ENCODE measurements at regions not wholly inside any gene's neighbourhood (a gene's known extent, or its start where the extent isn't known, plus 50 kb on each side); places are given as distances from the start of the nearest gene placed in this dataset.

GRCh38 chr2:144159240-144159639 lies 360.7 kb downstream of the ZEB2 start:
- TF ChIP-seq POLR2A (IDR thresholded peaks at IDR 0.05; ENCODE audit: low read depth, low read length), result no peak
- no peak for DNase-seq (ENCODE audit: insufficient read length, low spot score)
- FAIRE-seq, result no peak

GRCh38 chr2:144158096-144158495 lies 361.8 kb downstream of the ZEB2 start:
- no peak for TF ChIP-seq POLR2A (IDR thresholded peaks at IDR 0.05; ENCODE audit: low read depth, low read length)
- DNase-seq (ENCODE audit: insufficient read length, low spot score) (no peak), FAIRE-seq (no peak)

GRCh38 chr2:144156736-144157640 lies 362.9 kb downstream of the ZEB2 start:
- FAIRE-seq (no peak), DNase-seq (ENCODE audit: insufficient read length, low spot score) (no peak)
- TF ChIP-seq POLR2A (IDR thresholded peaks at IDR 0.05; ENCODE audit: low read depth, low read length), result no peak

- FAIRE-seq (no peak), DNase-seq (ENCODE audit: insufficient read length, low spot score) (no peak)
- TF ChIP-seq POLR2A (IDR thresholded peaks at IDR 0.05; ENCODE audit: low read depth, low read length), result no peak
Measured at GRCh38 chr2:144154205-144154604, 365.7 kb downstream of the ZEB2 start.

DNA sequence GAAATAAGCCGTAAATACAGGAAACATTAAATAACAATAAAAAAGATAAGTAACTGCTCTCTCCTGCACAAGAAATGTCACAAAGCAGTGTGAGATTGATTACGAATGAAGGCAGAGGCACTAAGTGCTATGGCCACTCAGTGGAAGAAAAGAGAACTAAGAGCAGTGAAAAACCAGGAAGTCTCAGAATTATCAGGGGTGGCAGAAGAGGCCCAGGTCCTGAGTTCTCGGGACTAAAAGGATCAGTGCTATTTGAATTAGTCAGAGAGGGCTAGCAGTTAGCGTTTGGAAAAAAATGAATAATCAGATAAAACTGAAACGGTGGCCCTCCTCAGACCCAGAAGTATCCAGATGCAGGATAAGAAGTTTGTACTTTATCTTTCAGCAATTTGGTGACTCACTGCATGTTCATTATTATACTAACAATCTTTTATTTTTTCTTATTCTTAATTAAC lies 367.1 kb downstream of the ZEB2 start:
- no peak for TF ChIP-seq POLR2A (IDR thresholded peaks at IDR 0.05; ENCODE audit: low read depth, low read length)
- no peak for FAIRE-seq

DNA sequence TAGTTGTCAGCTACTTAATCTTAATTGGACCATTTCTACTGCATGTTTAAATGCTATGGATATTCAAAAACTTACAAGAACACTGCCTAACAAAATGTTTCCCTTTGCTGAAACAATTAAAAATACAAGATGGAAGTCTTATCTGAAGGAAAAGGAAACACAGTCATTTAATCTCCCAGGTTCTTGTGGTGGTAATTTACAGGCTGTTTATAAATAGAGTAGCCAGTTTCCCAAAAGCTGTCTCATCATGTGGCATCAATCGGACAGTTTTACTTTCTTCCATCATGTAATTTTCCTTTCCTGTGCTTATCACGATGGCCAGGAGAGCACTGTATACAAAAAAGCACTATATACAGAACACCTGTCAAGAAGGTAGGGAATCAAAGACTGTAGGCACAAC lies 368.1 kb downstream of the ZEB2 start:
- no peak for FAIRE-seq
- no peak for DNase-seq (ENCODE audit: insufficient read length, low spot score)
- no peak for TF ChIP-seq POLR2A (IDR thresholded peaks at IDR 0.05; ENCODE audit: low read depth, low read length)

More for the DNA sequence above, 367.1 kb downstream of the ZEB2 start:
- no peak for DNase-seq (ENCODE audit: insufficient read length, low spot score)

GRCh38 chr2:144151405-144151804 lies 368.5 kb downstream of the ZEB2 start:
- no peak for FAIRE-seq
- no peak for DNase-seq (ENCODE audit: insufficient read length, low spot score)
- no peak for TF ChIP-seq POLR2A (IDR thresholded peaks at IDR 0.05; ENCODE audit: low read depth, low read length)

DNA sequence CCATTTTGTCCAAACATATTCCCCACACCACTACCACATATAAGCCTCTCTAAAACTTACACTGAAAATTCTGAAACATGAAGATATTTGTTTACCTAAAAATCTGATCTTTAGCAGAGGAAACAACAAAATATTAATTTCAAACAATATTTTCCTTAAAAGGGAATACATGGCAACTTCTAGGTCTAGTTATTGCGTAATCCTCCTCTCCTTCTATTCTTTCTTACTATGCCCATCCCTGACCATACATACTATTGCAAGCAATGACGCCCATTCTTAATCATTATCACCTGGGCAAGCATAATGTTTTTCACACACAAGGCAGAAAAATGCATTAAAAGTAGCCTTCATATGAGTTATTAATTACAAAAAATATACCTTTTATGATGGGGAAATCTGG lies 372.6 kb downstream of the ZEB2 start:
- TF ChIP-seq POLR2A (IDR thresholded peaks at IDR 0.05; ENCODE audit: low read depth, low read length), result no peak
- FAIRE-seq (no peak), DNase-seq (ENCODE audit: insufficient read length, low spot score) (no peak)

GRCh38 chr2:144146876-144147275 lies 373.0 kb downstream of the ZEB2 start:
- TF ChIP-seq POLR2A (IDR thresholded peaks at IDR 0.05; ENCODE audit: low read depth, low read length), result no peak
- FAIRE-seq (no peak), DNase-seq (ENCODE audit: insufficient read length, low spot score) (no peak)

- FAIRE-seq, result no peak
- no peak for TF ChIP-seq POLR2A (IDR thresholded peaks at IDR 0.05; ENCODE audit: low read depth, low read length)
- no peak for DNase-seq (ENCODE audit: insufficient read length, low spot score)
Measured at GRCh38 chr2:144146076-144146475, 373.8 kb downstream of the ZEB2 start.

- FAIRE-seq (no peak), DNase-seq (ENCODE audit: insufficient read length, low spot score) (no peak)
- no peak for TF ChIP-seq POLR2A (IDR thresholded peaks at IDR 0.05; ENCODE audit: low read depth, low read length)
Measured at GRCh38 chr2:144143294-144144151, 376.4 kb downstream of the ZEB2 start.

DNA sequence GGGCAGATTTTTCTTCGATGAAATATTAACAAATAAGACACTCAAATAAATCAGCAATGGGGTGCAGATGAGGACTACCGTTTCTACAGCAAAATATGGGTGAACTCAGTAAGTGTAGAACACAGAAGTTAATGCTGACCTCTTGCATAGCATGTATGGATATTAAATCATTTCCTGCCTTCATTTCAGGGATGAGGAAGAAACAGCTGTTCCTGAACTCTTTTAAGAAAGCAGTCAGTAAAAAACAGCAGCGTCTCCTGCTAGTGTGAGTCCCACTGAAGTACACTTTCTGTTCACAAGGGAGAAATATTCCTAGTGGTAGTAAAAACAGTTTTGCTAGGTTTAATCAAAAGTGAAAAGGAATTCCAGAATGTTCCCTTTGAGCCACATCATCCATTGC lies 379.0 kb downstream of the ZEB2 start:
- FAIRE-seq, result no peak
- TF ChIP-seq POLR2A (IDR thresholded peaks at IDR 0.05; ENCODE audit: low read depth, low read length), result no peak

DNA sequence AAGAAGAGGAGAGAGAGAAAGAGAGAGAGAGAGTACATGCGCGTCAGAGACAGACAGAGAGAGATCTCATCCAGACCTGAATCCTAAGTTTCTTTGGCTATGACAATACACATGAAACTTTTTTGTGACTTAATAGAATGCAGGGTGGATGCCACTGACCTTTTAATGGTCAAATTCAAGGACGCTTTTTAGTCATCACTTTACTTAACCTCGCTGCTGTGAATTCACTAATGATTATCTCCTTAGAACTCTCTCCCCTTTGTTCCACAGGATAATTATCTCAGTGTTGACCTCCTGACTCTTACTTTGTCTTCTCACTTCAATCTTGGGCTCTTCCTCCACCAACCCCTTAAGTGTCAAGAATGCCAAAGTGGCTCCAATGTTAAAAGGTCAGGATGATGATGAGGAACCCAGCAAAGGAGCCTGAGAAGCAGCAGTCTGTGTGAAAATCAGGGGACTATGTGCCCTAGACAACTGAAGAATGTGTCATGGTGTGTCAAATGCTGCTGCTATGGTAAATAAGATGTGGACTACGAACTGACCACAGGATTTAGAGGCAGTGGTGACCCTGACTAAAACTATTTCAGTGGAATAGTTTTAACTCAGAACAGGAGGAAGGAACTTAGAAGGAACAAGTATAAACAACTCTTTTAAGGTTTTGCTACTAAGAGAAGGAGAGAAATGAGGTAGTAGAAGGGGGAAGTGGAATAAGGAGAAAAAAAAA lies 382.1 kb downstream of the ZEB2 start:
- FAIRE-seq (no peak), DNase-seq (ENCODE audit: insufficient read length, low spot score) (no peak)
- no peak for TF ChIP-seq POLR2A (IDR thresholded peaks at IDR 0.05; ENCODE audit: low read depth, low read length)

More for the DNA sequence above, 379.0 kb downstream of the ZEB2 start:
- DNase-seq (ENCODE audit: insufficient read length, low spot score), result no peak

DNA sequence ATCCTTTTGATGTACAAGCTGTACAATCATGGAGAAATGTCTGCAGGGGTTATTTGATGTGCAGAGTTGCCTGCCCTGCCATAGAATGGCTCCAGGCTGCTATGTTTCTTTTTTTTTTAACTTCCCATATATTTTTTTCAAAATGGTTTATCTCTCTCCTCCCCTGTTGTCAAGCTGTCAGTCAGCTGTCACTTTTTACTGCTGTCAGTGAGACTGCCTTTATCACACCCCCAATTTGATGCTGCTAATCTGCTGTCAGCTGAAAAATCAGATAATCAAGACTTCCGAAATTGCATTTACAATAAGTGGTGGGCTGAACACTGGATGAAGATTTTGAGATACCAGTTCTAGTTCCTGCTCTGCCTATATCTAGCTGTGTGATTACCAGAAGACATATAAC lies 382.6 kb downstream of the ZEB2 start:
- FAIRE-seq (no peak), DNase-seq (ENCODE audit: insufficient read length, low spot score) (no peak)
- TF ChIP-seq POLR2A (IDR thresholded peaks at IDR 0.05; ENCODE audit: low read depth, low read length), result no peak
